Lower lobe of right lung (tissue), 2 donors: ENCODE measurements at regions not wholly inside any gene's neighbourhood (a gene's known extent, or its start where the extent isn't known, plus 50 kb on each side); places are given as distances from the start of the nearest gene placed in this dataset.

Source experiments
- ATAC-seq, 2 donors: fragments of 200-7000 bp; cut with Tn5 transposase; one replicate each; pipeline ENCODE4 v1.9.1; 2020 to 2022; ENCODE audit warnings: mild to moderate bottlenecking in 2 of 2, moderate library complexity in 2 of 2
- DNase-seq: peaks from one replicate; pipeline ENCODE4 v3.0.0-alpha.2; 2020
- H3K27ac ChIP-seq: fragments of 200-600 bp; one replicate; pipeline ENCODE4 v1.8.0; 2022
- H3K27me3 ChIP-seq: fragments of 200-600 bp; one replicate; pipeline ENCODE4 v1.8.0; 2022; ENCODE audit warnings: low read depth
- H3K36me3 ChIP-seq: fragments of 200-600 bp; one replicate; pipeline ENCODE4 v1.8.0; 2022; ENCODE audit warnings: mild to moderate bottlenecking
- H3K4me1 ChIP-seq: fragments of 200-600 bp; one replicate; pipeline ENCODE4 v1.8.0; 2022
- H3K4me3 ChIP-seq: fragments of 200-600 bp; one replicate; pipeline ENCODE4 v1.8.0; 2022; ENCODE audit warnings: mild to moderate bottlenecking
- H3K9me3 ChIP-seq: fragments of 200-600 bp; one replicate; pipeline ENCODE4 v1.8.0; 2022
- CTCF ChIP-seq: fragments of 200-600 bp; IDR thresholded peaks from one replicate; pipeline ENCODE4 v1.8.0; 2022; ENCODE audit warnings: antibody characterized with exemption, mild to moderate bottlenecking
- intact Hi-C: fragments of 100-400 bp; cut with DNase I; formaldehyde crosslinking; loops from one replicate; pipeline ENCODE4 v1.11.0; 2022
- donor health status: DM: no; HTN: yes; CAD: no; lungs with severe emphysema.

DNA sequence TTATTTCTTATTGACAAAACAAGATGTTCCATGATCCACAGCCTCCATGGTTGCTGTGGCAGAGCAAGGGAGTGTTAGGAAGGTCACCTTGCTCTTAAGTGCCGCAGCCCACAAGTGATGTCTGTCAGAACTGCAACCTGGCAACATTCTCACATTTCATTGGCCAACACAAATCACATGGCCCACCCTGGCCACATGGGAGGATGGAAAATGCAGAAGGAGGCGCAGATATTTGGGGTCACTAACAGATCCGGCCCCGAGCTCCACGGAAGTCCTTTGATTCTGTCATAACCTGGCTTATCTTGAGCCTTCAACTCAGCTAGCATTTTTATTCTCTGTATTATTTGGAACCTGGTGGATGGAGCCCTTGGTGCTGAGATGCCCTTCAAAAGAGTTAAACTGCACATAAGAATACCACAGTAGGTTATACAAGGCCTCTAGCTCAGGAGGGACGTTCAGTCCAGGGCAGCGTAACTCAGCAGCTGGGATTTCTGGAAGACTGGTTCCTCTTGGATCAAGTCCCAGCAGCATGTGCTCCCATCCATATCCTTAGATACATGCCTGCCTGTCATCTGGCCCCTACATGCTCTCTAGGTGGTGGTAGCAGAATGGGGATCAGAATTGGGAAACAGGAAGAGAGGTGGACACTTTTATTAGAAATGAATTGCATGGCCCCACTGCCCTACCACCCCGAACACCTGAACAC lies 508.1 kb downstream of the HAPSTR1 start:
- ATAC-seq = no peak
- H3K4me1 ChIP-seq = no peaks in the 10 kb centered on the region
- no peak for TF ChIP-seq CTCF
- DNase-seq = no peak
- no peaks in the 10 kb centered on the region for H3K36me3 ChIP-seq
- H3K4me3 ChIP-seq = no peak overlapping the region
- no peaks in the 10 kb centered on the region for H3K9me3 ChIP-seq
- H3K27ac ChIP-seq = no peak overlapping the region
- intact Hi-C loops = no loop called here
- no peaks in the 10 kb centered on the region for H3K27me3 ChIP-seq

GRCh38 chr16:9602189-9602588 lies 510.7 kb downstream of the HAPSTR1 start:
- ATAC-seq (no peak), DNase-seq (no peak)
- no peaks in the 10 kb centered on the region for H3K27me3 ChIP-seq
- no peak overlapping the region for H3K27ac ChIP-seq
- H3K36me3 ChIP-seq = no peaks in the 10 kb centered on the region
- intact Hi-C loops = no loop called here
- no peak for TF ChIP-seq CTCF
- no peak overlapping the region for H3K4me3 ChIP-seq
- no peaks in the 10 kb centered on the region for H3K9me3 ChIP-seq
- H3K4me1 ChIP-seq = no peaks in the 10 kb centered on the region

DNA sequence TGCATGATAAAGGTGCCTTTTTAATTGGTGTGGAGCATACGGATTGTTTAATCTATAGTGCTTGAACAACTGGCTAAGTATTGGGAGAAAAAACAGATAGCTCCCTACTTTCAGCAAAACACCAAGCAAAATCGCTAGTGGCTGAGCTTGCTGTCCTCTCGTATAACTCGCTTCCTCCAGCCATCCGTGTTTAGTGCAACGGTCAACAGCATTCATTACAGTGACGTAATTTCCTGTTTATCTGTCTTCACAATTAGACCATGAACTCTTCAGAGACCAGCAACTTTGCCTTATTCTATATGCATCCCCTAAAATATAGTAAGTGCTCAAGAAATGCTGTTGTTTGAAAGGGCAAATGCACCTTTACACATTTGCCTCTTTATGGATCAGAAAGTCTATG lies 511.9 kb downstream of the HAPSTR1 start:
- intact Hi-C loops = no loop called here
- Histone ChIP-seq H3K27ac (no peak overlapping the region), H3K9me3 (no peaks in the 10 kb centered on the region), H3K4me1 (no peaks in the 10 kb centered on the region), H3K4me3 (no peak overlapping the region), H3K27me3 (no peaks in the 10 kb centered on the region), H3K36me3 (no peaks in the 10 kb centered on the region)
- no peak for TF ChIP-seq CTCF
- ATAC-seq (no peak), DNase-seq (no peak)

DNA sequence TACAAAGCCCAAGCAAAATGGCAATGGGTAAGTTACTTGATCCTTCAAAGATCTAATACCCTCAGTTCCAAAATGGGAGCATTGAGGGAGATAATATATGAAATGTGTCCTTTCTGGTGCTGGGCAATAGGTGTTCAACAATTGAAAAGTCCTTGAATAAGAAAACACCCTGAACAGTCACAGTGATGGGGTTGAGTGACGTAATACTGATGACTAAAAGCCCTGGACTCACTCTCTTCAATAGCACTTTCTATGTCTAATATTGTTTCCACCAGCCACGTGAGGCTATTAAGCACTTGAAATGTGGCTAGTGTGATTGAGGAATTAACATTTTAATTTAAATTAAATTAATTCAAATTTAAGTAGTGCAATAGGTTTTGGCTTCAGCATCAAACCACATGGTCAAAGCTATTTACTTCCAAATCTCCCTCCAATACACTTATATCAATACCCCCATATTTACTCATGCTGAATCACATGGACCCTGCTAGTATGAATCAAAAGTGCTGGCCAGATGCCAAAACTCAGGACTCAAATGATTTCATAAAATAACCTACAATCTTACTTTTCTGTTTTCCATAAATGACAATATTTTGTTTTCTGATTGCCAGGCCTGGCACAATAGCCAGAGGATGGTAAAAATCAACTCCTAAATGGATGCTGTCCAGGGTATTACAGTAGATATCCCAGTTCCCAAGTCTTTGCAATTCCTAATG lies 516.2 kb downstream of the HAPSTR1 start:
- Histone ChIP-seq H3K4me1 (no peaks in the 10 kb centered on the region), H3K9me3 (no peaks in the 10 kb centered on the region), H3K27ac (no peak overlapping the region), H3K36me3 (no peaks in the 10 kb centered on the region), H3K4me3 (no peak overlapping the region), H3K27me3 (no peaks in the 10 kb centered on the region)
- ATAC-seq (no peak), DNase-seq (no peak)
- intact Hi-C loops = no loop called here
- no peak for TF ChIP-seq CTCF

DNA sequence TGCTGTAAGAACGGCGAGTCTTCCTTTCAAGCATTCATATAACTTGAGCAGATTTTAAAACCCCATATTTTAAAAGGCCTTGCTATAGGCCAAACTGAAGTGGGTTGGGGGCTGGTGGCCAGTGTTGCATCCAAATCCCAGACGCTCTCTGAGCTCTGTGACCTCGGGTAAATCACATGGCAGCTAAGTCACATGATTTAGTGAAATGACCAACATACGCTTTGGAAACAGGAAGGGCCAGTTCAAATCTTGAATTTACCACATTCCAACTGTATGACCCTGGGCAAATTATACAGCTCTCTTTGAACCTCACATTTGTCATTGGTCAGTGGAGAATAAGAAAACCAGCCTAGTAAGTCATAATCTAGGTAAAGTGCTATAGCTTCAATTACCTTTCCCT lies 519.3 kb downstream of the HAPSTR1 start:
- TF ChIP-seq CTCF = no peak
- no peak for ATAC-seq
- Histone ChIP-seq H3K4me3 (no peak overlapping the region), H3K27ac (no peak overlapping the region), H3K9me3 (no peaks in the 10 kb centered on the region), H3K4me1 (no peaks in the 10 kb centered on the region), H3K36me3 (no peaks in the 10 kb centered on the region), H3K27me3 (no peaks in the 10 kb centered on the region)
- no peak for DNase-seq
- intact Hi-C loops = no loop called here
